ENCODE measurements at regions not wholly inside any gene's neighbourhood (a gene's known extent, or its start where the extent isn't known, plus 50 kb on each side); places are given as distances from the start of the nearest gene placed in this dataset.

- no peak for TF ChIP-seq E2F5 (CRISPR knock-in tag; conservative IDR thresholded peaks at IDR 0.05)
- TF ChIP-seq ZBTB44 (CRISPR knock-in tag; IDR thresholded peaks at IDR 0.05), result no peak
- no peak for TF ChIP-seq FOXP1 (IDR thresholded peaks at IDR 0.05)
- TF ChIP-seq FOXP1 (CRISPR knock-in tag; IDR thresholded peaks at IDR 0.05), result no peak
- no peak for TF ChIP-seq E2F2 (CRISPR knock-in tag; IDR thresholded peaks at IDR 0.05; ENCODE audit: borderline replicate concordance)
- TF ChIP-seq PHF8 (CRISPR knock-in tag; IDR thresholded peaks at IDR 0.05), result no peak
- no peak for TF ChIP-seq NR2C2 (CRISPR knock-in tag; IDR thresholded peaks at IDR 0.05; ENCODE audit: borderline replicate concordance)
- TF ChIP-seq CTCF (CRISPR knock-in tag; IDR thresholded peaks at IDR 0.05), result no peak
- no peak for TF ChIP-seq ZNF687 (CRISPR knock-in tag; IDR thresholded peaks at IDR 0.05)
- TF ChIP-seq MAFK (conservative IDR thresholded peaks at IDR 0.05 in 1 of 2, IDR thresholded peaks at IDR 0.05 in 1 of 2; ENCODE audit: low read length in 2 of 2), result no peak
- no peak for TF ChIP-seq FOXK2 (IDR thresholded peaks at IDR 0.05)
- TF ChIP-seq ELF4 (CRISPR knock-in tag; IDR thresholded peaks at IDR 0.05; ENCODE audit: borderline replicate concordance), result no peak
- no peak for TF ChIP-seq POLR2AphosphoS5 (IDR thresholded peaks at IDR 0.05; ENCODE audit: low read depth, low read length)
Measured at GRCh38 chr5:38790891-38791290, 54.9 kb upstream of the OSMR start.
